Daoy (cell line): ENCODE measurements at regions not wholly inside any gene's neighbourhood (a gene's known extent, or its start where the extent isn't known, plus 50 kb on each side); places are given as distances from the start of the nearest gene placed in this dataset.

Source experiments
- DNase-seq: peaks from one replicate; pipeline ENCODE4 v3.0.0-alpha.2; 2015; ENCODE audit warnings: low read depth

DNA sequence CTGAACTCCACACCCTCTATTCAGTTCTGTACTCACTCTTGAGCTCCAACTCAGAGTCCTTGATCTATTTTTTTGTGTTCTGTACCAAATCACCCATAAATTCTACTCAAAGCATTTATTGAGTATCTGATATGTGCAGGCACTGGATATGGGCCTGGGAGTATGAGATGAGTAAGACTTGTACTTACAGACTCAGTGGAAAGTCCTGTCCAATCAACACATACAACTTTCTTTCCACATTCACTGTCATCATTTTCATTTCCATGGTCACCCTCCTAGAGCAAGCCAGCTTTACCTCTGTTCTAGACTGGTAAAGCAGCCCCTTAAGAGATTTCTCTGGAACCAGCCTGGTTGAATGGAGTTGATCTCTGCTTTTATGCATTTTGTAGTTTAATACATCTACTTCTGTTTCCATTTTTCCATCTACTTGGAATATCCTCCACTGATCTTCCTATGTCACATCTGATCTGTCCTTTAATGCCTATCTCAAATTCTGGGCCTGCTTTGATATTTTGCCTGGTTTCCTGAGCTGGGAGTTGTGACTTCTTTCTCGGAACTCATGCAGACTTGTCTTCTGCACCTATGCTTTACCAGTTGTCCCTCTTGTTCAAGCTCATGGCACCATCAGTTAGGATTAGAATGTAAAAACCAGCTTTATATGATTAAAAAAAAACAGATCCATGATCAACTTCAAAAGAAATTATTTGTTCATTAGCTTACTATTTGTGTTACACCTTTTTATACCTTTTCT, 96.9 kb upstream of the GLS start:
- no peak for DNase-seq

DNA sequence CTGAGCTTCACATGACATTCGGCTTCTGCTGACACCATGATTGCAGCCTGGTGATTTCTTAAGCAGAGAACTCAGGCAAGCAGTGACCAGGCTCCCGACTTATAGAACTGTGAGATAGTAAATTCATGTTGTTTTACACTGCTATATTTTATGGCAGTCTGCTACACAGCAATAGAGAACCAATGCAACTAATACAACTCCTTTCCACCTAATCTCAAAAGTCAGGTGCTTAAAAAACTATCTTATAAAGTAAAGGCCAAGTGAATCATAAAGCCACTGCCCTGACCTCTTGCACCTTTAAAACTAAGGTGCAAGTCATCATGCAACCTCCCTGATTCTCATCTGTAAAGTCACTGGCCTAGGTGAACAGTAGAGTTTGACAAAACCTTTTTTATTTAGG, 95.3 kb upstream of the GLS start:
- no peak for DNase-seq

DNA sequence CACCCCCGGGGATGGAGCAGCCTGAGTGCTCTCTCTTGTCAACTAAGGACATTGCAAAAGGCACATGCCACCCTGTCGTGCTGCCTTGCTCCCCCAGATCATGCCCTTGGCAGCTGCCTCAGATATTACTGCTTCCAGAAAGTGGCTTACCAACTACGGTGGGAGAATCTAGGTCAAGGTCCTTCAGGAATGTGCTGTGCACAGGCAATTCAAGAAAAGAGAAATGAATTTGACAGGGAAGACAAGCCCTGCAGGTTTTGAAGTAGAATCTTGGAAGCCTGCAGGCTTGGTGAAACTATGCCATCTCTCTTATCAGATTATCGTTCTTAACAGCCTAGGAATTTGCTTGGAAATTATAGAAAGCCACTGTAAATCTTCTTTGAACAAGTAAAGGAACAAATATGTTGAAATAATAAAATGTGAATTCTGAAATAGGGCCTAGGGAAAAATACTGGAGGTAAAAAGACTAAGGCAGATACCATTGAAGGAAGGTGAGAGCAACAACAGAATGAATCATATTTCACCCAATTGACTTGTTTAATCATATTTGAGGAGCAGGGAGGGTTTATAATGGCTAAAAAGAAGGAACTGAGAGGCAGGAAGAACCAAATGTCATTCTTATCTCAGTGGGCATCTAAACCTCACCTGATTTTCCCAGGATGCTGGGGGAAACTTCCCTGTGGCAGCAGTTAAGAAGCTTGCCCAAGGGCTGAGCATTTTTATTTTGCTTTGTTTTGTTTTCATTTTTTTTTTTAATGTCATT, 94.0 kb upstream of the GLS start:
- DNase-seq: no peak

DNA sequence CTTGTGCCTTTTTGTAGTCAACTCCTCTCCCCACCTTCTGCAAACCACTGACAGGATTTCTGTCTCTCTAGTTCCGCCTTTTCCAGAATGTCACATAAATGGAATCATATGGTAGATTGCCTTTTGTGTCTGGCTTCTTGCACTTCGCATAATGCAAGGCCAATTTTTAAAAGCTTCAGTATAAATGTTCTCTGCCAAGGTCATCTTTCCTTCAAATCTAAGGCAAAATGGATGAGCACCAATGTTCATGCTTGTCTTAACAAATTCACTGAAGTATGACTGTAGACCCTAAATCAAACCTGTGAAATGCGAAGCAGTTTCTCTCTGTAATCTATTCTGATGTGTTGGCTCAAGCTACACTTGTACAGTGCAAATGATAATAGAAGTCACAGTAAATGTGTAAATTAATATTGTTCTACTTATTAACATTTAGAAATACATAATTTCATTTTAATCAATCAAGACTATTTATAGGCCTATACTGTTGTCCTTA, 92.8 kb upstream of the GLS start:
- no peak for DNase-seq

DNA sequence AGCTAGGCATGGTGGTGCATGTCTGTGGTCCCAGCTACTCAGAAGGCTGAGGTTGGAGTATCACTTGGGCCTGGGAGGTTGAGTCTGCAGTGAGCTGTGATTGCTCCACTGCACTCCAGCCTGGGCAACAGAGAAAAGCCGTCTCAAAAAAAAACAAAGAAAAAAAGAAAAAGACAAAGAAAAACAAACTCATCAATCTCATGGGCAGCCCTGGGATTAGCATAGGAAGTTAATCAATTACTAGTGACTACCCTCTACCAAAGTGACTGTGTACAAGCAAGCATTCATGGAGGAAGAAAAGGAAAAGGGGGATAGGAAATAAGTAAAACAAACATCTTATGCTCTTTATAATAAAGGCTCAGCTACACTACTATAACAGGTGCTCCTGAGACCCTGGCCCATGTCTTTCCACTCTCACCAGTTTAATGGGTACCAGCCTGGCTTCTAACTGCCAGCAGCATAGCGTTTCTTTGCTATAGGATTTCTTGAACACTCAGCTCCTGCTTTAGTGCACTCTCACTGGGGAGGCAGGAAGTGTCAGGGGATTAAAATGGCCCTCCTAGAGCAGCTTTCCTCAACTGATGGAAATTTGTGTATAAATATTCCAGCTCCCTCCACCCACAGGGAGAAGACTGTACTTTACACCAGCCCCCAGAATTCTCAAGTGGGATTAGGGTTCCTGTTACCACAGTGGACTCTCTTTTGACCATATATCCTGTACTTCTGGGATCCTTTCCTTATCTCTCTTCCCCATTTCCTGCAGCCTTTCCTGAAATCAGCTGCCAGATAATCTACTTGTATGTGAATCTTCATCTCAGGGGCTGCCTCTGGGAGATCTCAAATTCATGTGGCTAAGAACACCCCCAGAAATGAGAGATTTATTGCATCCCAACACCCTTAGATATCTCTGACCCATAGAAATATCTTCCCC, 91.3 kb upstream of the GLS start:
- no peak for DNase-seq

DNA sequence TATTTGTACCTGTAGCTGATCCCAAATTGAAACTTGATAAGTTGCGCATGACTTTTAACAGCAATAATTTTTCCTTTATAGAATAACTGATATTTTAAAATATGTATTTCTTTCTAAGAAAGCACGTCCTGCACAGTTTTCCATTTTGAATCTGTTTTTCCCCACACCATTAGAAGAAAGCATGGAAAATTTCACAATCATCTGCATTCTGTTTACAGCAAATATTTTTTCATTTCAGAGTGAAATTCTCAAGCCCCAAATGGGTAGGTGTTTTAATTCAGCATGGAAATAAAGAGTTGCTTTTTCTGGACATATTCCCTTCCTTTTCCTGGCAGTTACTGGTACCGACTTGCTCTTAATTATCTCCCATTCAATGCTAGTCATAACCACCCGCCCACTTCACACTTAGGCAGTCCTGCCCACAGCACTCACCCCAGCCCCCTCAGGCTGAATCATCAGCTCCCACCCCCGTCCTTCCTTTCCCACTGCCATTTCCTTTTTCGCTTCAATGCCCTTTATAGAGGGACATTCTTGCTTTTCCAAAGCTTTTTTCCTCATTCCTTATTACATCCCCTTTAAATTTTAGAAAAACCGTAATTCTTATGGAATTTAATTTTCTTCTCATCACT, 89.2 kb upstream of the GLS start:
- peak; percentile 95 for DNase-seq

DNA sequence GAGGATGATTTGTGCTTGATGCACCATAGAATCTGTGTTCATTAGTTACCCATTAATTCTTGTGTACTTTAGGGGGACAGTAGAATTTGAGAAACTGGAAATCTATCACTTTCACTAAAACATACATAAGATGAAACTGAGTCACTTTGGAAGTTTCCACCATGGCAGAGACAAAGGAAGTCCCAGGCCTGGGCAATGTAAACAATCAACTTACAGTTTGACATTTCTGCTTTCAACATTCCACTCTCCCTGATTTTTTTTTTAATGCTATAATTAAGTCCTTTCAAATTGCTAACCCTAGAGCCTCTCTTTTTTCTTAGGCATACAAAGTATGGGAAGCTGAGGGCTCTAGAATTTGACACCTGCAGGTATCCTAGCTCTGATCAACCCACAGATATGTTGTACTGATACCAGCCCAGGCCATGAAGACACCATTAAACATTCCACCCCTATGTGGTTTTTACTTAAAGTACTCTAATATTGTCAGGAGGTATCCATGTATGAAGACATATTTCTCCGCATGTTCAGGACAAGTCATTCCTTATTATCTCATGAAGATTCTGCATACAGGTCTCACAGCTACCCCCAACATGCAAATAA, 88.5 kb upstream of the GLS start:
- peak; percentile 57 for DNase-seq

DNA sequence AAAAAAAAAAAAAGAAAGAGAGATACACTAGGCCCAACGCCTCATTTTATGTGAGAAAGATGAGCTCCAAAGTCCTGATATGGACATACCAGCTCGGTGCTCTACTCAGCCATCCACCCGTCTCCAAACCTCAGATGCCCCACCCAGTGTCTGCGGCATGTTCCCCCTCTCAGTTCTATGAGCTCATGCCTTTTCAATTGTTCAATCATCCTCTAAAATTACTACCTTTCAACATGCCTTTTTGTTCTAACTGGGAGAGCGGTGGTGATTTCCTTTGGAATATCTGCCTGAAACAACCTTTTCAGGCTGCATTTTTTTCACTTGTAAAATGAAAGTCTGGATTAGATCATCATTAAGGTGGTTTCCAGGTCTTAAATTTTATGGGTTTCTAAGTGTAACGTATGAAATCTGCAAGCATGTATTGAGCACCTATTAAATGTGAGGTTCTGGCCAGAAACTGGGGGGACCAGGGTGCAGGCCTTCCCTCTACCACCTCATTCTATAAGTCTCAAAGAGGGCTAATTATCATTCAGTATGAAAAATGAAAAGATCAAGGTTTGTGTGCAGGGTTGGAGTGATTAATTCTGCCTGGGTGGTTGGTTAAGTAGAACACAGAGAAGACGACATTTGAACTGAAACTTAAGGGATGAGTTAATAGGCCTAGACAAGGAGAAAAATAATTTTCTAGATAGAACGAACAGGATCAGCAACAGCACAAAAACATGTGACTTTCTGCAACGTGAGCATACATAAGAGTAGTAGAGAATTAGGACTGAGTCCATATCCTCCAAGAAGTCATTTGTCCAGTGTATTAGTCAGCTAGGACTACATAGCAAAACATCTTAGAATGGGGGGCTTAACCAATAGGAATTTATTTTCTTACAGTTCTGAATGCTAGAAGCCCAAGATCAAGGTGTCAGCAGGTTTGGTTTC, 87.4 kb upstream of the GLS start:
- peak; percentile 78 for DNase-seq

DNA sequence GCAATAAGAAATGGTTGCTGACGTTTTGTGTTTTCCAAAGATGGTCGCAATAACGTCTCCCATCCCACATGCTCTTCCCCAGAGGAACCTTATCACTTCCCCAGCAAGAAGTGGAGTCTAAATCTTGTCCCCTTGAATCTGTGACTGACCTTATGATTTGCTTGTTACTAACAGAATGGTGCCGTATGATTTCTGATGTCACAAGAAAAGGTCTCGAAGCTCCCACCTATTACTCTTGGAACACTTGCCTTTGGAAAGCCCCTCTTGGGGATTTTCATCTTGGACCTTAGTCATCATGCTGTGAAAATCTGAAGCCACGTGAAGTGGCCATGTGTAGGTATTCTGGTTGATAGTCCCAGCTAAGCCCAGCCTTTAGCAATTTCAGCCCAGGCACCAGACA, 86.2 kb upstream of the GLS start:
- DNase-seq: no peak

DNA sequence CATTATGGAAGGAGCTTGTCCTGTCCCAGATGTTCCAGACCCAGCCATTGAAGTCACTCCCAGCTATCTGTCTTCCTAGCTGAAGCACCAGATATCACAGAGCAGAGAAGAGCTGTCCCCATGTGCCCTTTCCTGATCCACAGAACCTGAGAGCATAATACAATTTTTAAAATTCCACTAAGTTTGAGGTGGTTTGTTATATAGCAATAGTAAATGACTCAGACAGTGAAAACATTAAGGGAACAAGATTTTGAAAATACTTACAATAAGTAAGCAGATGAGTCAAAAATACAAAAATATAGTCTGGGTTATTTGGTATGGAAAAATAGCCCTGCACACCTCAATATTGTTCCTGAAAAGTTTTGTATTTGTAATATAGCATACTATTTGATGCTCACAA, 85.8 kb upstream of the GLS start:
- no peak for DNase-seq

DNA sequence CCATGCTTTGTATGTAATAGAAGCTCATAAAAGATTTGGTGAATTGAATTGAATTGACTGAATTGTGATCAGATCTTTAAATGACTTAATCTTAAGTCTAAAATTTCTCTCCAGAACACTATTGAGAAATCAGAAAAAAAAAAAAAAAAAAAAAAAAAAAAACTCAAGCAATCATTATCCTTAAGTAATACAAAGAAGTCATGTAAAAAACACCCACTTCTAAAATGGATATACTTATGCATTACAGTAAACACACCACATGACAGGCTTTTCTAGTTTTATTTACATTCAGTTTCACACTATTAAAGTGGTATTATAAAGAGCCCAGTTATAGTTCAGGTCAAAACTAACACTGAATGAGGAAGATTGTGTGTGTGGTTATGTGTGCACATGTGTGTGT, 84.9 kb upstream of the GLS start:
- no peak for DNase-seq

DNA sequence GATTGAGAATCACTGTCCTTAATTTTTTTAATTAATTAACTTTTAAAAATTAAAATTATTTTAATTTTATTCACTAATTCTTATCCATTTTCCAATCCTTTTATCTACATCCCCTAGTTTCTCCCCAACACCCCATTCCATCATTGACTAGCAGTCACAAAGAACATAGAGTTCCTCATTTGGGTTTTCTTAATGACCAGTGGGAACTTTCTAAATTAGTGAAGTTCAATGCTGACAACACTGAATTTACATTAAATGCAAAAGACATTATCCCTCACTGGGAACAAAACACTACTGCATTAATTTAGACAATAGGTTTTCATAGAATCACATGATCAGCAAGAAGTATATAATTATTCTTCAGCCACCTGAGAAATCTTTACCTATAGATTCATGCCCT, 80.6 kb upstream of the GLS start:
- no peak for DNase-seq

DNA sequence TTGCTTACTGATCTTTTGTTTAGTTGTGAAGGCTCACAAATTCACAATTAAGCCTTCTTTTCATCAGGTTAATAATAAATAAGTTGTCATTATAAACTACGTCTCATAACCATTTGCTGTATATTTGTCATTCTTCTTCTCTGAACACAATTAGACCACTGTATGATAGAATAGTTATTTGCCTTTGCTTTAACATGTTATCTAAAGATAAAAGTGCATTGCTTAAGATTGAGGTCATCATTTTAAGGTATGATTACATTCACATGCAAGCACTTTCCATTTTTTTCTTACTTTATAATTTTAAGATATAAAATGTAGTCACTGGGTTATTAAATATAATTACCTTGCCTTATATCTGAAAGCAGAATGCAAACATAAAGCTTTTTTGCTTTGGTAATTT, 80.1 kb upstream of the GLS start:
- DNase-seq: no peak

DNA sequence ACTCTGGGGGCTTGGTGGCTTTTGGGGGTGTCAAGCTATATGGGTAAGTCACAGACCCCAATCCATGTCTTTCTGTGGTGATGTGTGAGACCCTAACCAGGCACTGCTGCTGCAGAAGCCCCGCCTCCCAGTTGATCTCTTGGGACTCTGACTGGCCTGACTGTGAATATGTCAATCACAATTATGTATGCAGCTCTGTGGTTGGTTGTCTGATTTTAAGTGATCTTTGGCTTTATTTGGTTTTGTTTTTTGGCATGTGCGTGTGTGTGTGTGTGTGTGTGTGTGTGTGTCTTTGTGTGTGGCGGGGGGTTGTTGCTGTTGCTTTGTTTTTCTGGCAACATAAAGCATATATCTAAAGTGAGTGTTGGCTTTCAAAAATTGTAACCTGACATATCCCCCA, 78.5 kb upstream of the GLS start:
- DNase-seq: no peak

DNA sequence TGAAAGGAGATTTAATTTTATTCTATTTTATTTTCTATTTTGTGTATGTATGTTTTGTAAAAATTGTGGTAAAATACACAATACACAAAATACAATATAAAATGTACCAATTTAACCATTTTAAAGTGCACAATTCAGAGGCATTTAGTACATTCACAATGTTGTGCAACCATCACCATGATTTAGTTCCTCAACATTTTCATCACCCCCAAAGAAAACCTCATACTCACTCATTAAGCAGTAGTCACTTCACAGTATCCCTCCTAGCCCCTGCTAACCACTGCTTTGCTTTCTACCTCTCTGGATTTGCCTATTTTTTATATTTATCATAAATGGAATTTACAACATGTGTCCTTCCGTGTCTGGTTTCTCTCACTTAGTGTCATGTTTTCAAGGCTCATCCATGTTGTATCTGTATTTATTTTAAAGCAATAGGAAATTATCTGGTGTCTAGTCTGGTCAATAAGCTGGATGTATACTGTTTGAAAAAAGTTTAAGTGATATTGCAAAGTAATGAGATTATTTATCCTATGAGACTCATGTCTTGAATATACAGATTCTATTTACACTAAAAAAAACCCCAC, 77.9 kb upstream of the GLS start:
- no peak for DNase-seq

DNA sequence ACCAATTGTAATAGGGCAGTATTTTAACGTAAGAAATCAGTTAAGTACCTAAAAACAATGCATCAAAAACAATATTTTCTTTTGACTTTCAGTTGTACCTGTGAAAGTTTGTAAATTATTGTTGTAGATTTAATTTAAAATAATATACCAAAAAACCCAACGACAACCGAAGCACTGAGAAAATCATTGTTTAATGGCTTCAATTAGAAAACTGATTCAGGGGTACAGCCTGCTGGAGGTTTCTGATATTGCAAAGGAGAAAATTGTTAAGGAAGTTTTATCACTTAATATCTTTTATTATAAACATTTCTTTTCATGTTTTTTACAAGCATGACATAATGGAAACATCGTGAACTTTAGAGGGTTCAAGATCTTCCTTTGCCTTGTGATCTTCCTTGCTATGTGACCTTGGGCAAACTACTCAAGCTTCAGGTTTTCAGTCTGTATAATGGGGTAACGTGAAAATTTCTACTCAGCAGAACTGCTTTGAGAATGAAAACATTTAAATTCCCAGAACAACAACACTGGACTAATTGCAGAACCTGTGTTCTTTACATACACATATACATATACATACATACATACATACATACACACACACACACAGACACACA, 76.3 kb upstream of the GLS start:
- DNase-seq: no peak

DNA sequence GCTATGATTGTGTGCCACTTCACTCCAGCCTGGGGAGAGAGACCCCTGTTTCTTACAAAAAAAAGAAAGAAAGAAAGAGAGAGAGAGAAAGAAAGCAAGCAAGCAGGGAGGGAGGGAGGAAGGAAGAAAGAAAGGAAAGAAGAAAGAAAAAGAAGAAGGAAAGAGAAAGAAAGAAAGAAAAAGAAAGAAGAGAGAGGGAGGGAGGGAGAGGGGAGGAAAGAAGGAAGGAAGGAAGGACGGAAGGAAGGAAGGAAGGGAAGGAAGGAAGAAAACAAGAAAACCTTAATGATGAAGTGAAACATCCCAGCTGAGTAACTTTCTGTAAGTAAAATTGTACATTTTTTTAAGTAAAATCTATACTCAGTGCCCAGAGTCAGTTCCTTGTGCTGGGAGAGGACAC, 75.5 kb upstream of the GLS start:
- DNase-seq: no peak

DNA sequence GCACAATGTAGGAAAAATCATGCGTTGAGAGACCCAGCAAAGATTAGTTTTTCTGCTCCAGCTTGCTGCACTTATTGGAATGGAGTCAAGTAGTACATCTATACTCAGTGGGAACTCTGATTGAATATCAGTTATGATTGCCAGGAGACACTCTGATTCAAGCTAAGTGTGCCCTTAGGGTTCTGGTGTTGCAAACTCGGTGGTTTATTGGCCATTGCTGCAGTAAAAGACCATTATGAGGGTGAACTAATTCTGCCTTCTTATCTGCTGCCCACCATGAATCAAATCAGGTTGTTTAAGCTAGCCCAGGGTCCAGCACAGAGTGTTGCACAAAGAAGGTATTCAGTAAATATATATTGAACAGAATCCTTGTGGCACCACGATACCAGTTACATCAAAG, 74.8 kb upstream of the GLS start:
- DNase-seq: no peak

DNA sequence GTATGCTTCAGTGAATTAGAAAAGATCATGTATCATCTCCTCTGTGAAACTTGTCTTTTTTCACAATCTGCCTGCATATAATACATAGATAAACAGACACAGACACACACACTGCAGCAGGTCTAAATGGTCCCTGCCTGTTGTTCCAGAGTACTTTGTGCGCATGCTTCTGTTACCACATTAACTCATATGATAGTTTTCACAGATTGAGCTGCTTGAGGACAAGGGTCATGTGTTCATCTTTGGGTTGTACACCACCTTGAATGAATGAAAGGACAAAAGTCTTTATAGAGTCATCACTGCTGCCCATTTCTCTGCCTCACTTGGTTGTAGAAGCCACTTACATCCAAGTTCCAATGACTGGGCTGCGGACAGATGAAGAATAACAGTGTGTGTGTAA, 72.7 kb upstream of the GLS start:
- no peak for DNase-seq
